Uterus (tissue), 3 donors: ENCODE measurements at regions not wholly inside any gene's neighbourhood (a gene's known extent, or its start where the extent isn't known, plus 50 kb on each side); places are given as distances from the start of the nearest gene placed in this dataset.

Source experiments
- DNase-seq, 2 donors: peaks; one replicate each; pipeline ENCODE4 v3.0.0-alpha.2; 2019 to 2020
- H3K27ac ChIP-seq, 2 donors: fragments of 200-600 bp; sonication (generic); 1 replicate in 1 of 2; 2 replicates in 1 of 2; pipeline ENCODE4 v1.5.1; 2016 to 2018
- H3K27me3 ChIP-seq, 2 donors: fragments of 200-600 bp; sonication (generic); one replicate each; pipeline ENCODE4 v1.5.1; 2018 to 2019; ENCODE audit warnings: control low read depth in 1 of 2
- H3K36me3 ChIP-seq, 2 donors: fragments of 200-600 bp; sonication (generic); one replicate each; pipeline ENCODE4 v1.5.1; 2019; ENCODE audit warnings: control low read depth in 1 of 2
- H3K4me1 ChIP-seq, 2 donors: fragments of 200-600 bp; sonication (generic); one replicate each; pipeline ENCODE4 v1.5.1; 2018 to 2019; ENCODE audit warnings: control low read depth in 1 of 2
- H3K4me3 ChIP-seq, 2 donors: fragments of 200-600 bp; sonication (generic); 1 replicate in 1 of 2; 2 replicates in 1 of 2; pipeline ENCODE4 v1.5.1; 2018 to 2019; ENCODE audit warnings: mild to moderate bottlenecking in 1 of 2
- H3K9me3 ChIP-seq, 2 donors: fragments of 200-600 bp; sonication (generic); one replicate each; pipeline ENCODE4 v1.5.1; 2019; ENCODE audit warnings: control low read depth in 1 of 2
- CTCF ChIP-seq, 4 experiments: fragments of 200-600 bp in 2 of 4; fragments of 450-650 bp in 2 of 4; sonication (generic) in 2 of 4; IDR thresholded peaks; one replicate each; pipeline ENCODE4 v1.5.1; 2016 to 2019; ENCODE audit warnings: antibody characterized with exemption in 4 of 4, mild to moderate bottlenecking in 2 of 4, moderate library complexity in 1 of 4
- POLR2A ChIP-seq, 2 donors: fragments of 450-650 bp; IDR thresholded peaks; one replicate each; pipeline ENCODE4 v1.6.1; 2016; ENCODE audit warnings: antibody characterized with exemption in 2 of 2, mild to moderate bottlenecking in 1 of 2, moderate library complexity in 1 of 2
- intact Hi-C: fragments of 100-400 bp; cut with DNase I; formaldehyde crosslinking; loops from one replicate; pipeline ENCODE4 v1.15.1; 2023; ENCODE audit warnings: low total_unique reads
- donor health status: DM: yes; HTN: yes; CAD: no.

GRCh38 chr4:57774681-57775080, 664.5 kb upstream of the IGFBP7 start:
- no peaks in the 10 kb centered on the region for H3K9me3 ChIP-seq
- no peak overlapping the region for H3K4me3 ChIP-seq
- intact Hi-C loops = no loop called here
- H3K27ac ChIP-seq = no peak overlapping the region
- TF ChIP-seq CTCF (IDR thresholded peaks at IDR 0.05) = no peak
- TF ChIP-seq POLR2A (IDR thresholded peaks at IDR 0.05) = no peak
- DNase-seq = no peak
- H3K36me3 ChIP-seq = no peaks in the 10 kb centered on the region
- no peaks in the 10 kb centered on the region for H3K27me3 ChIP-seq
- no peaks in the 10 kb centered on the region for H3K4me1 ChIP-seq

GRCh38 chr4:57774171-57774570, 664.0 kb upstream of the IGFBP7 start:
- no peak overlapping the region for H3K27ac ChIP-seq
- intact Hi-C loops = no loop called here

GRCh38 chr4:57766341-57766740, 656.2 kb upstream of the IGFBP7 start:
- H3K36me3 ChIP-seq = no peaks in the 10 kb centered on the region
- H3K4me3 ChIP-seq = no peak overlapping the region
- H3K9me3 ChIP-seq = no peaks in the 10 kb centered on the region
- no peaks in the 10 kb centered on the region for H3K4me1 ChIP-seq
- DNase-seq = no peak
- intact Hi-C loops = no loop called here
- no peaks in the 10 kb centered on the region for H3K27me3 ChIP-seq
- no peak for TF ChIP-seq POLR2A (IDR thresholded peaks at IDR 0.05)
- TF ChIP-seq CTCF (IDR thresholded peaks at IDR 0.05) = no peak
- H3K27ac ChIP-seq = no peak overlapping the region

More at GRCh38 chr4:57774171-57774570, 664.0 kb upstream of the IGFBP7 start:
- H3K9me3 ChIP-seq = no peaks in the 10 kb centered on the region
- H3K36me3 ChIP-seq = no peaks in the 10 kb centered on the region
- no peak for TF ChIP-seq POLR2A (IDR thresholded peaks at IDR 0.05)
- no peak for TF ChIP-seq CTCF (IDR thresholded peaks at IDR 0.05)
- no peaks in the 10 kb centered on the region for H3K4me1 ChIP-seq
- H3K27me3 ChIP-seq = no peaks in the 10 kb centered on the region
- no peak overlapping the region for H3K4me3 ChIP-seq
- no peak for DNase-seq

- Histone ChIP-seq H3K27me3 (no peaks in the 10 kb centered on the region), H3K9me3 (no peaks in the 10 kb centered on the region), H3K27ac (no peak overlapping the region), H3K4me3 (no peak overlapping the region), H3K4me1 (no peaks in the 10 kb centered on the region), H3K36me3 (no peaks in the 10 kb centered on the region)
- DNase-seq = no peak
- intact Hi-C loops = no loop called here
- TF ChIP-seq POLR2A (IDR thresholded peaks at IDR 0.05) = no peak
- no peak for TF ChIP-seq CTCF (IDR thresholded peaks at IDR 0.05)
These were observed 654.7 kb upstream of the IGFBP7 start for GRCh38 chr4:57764856-57765255.

GRCh38 chr4:57763070-57763469, 652.9 kb upstream of the IGFBP7 start:
- DNase-seq = no peak
- intact Hi-C loops = no loop called here
- H3K4me3 ChIP-seq = no peak overlapping the region
- no peaks in the 10 kb centered on the region for H3K4me1 ChIP-seq
- TF ChIP-seq CTCF (IDR thresholded peaks at IDR 0.05) (no peak), POLR2A (IDR thresholded peaks at IDR 0.05) (no peak)
- no peak overlapping the region for H3K27ac ChIP-seq
- no peaks in the 10 kb centered on the region for H3K36me3 ChIP-seq
- H3K27me3 ChIP-seq = no peaks in the 10 kb centered on the region
- H3K9me3 ChIP-seq = no peaks in the 10 kb centered on the region
